ENCODE measurements at regions not wholly inside any gene's neighbourhood (a gene's known extent, or its start where the extent isn't known, plus 50 kb on each side); places are given as distances from the start of the nearest gene placed in this dataset.
A peak's percentile ranks its signal among the peaks of the same experiment; 100 is the strongest.
"Not testable (repeated sequence)": the region's sequence is repeated elsewhere in the genome, so short reads cannot be mapped to it uniquely, and the experiment has no call there.

GRCh38 chr17:72463287-72464102, 342.7 kb downstream of the SOX9 start:
- Histone ChIP-seq H3K27ac (ENCODE audit: low read depth, low read length, poor library complexity, severe bottlenecking) (no peak overlapping the region), H3K36me3 (ENCODE audit: insufficient read depth, low read length, poor library complexity, severe bottlenecking) (no peaks in the 10 kb centered on the region), H3K4me3 (ENCODE audit: low read depth, low read length, poor library complexity, severe bottlenecking) (no peak overlapping the region), H3K4me1 (ENCODE audit: insufficient read depth, low read length, poor library complexity, severe bottlenecking) (no peaks in the 10 kb centered on the region), H3K9me3 (ENCODE audit: low read depth, low read length, poor library complexity, severe bottlenecking) (no peaks in the 10 kb centered on the region), H3K27me3 (replicated peaks; ENCODE audit: insufficient read depth, low read depth, low read length, poor library complexity) (no peaks in the 10 kb centered on the region)
- no peak for TF ChIP-seq CTCF (conservative IDR thresholded peaks at IDR 0.05; ENCODE audit: low read depth, low read length)
- TF ChIP-seq EZH2 (IDR thresholded peaks at IDR 0.05; ENCODE audit: borderline replicate concordance, low read depth, low read length, poor library complexity, severe bottlenecking), result no peak
- intact Hi-C loops (cut with micrococcal nuclease; ENCODE audit: unreplicated experiment), result no loop called here
- BruUV-seq (replicated peaks), result no TSS peak
- DNase-seq (ENCODE audit: low spot score), result no peak
- ChIA-PET POLR2A (ENCODE audit: low non-redundant PET) (no interaction called here), CTCF (no interaction called here)

- H3K4me3 ChIP-seq (ENCODE audit: low read depth, low read length, poor library complexity, severe bottlenecking); H3K36me3 ChIP-seq (ENCODE audit: insufficient read depth, low read length, poor library complexity, severe bottlenecking); POLR2A ChIA-PET (ENCODE audit: low non-redundant PET); CTCF ChIA-PET; BruUV-seq (replicated peaks); H3K27ac ChIP-seq (ENCODE audit: low read depth, low read length, poor library complexity, severe bottlenecking); H3K27me3 ChIP-seq (replicated peaks; ENCODE audit: insufficient read depth, low read depth, low read length, poor library complexity); H3K9me3 ChIP-seq (ENCODE audit: low read depth, low read length, poor library complexity, severe bottlenecking); DNase-seq (ENCODE audit: low spot score); H3K4me1 ChIP-seq (ENCODE audit: insufficient read depth, low read length, poor library complexity, severe bottlenecking); intact Hi-C loops (cut with micrococcal nuclease; ENCODE audit: unreplicated experiment): not testable (repeated sequence)
Observed at GRCh38 chr17:72464221-72464620, 343.4 kb downstream of the SOX9 start.

GRCh38 chr17:72465191-72466024, 344.6 kb downstream of the SOX9 start:
- Histone ChIP-seq H3K27me3 (replicated peaks; ENCODE audit: insufficient read depth, low read depth, low read length, poor library complexity) (no peaks in the 10 kb centered on the region), H3K4me1 (ENCODE audit: insufficient read depth, low read length, poor library complexity, severe bottlenecking) (no peaks in the 10 kb centered on the region), H3K27ac (ENCODE audit: low read depth, low read length, poor library complexity, severe bottlenecking) (no peak overlapping the region), H3K36me3 (ENCODE audit: insufficient read depth, low read length, poor library complexity, severe bottlenecking) (no peaks in the 10 kb centered on the region), H3K4me3 (ENCODE audit: low read depth, low read length, poor library complexity, severe bottlenecking) (no peak overlapping the region), H3K9me3 (ENCODE audit: low read depth, low read length, poor library complexity, severe bottlenecking) (no peaks in the 10 kb centered on the region)
- POLR2A ChIA-PET (ENCODE audit: low non-redundant PET), result no interaction called here
- intact Hi-C loops (cut with micrococcal nuclease; ENCODE audit: unreplicated experiment), result no loop called here
- BruUV-seq (replicated peaks), result no TSS peak
- TF ChIP-seq CTCF (conservative IDR thresholded peaks at IDR 0.05; ENCODE audit: low read depth, low read length) (no peak), EZH2 (IDR thresholded peaks at IDR 0.05; ENCODE audit: borderline replicate concordance, low read depth, low read length, poor library complexity, severe bottlenecking) (no peak)
- peak; percentile 70 for DNase-seq (ENCODE audit: low spot score)
- CTCF ChIA-PET, result no interaction called here

All from A673 (cell line).